ENCODE measurements at regions not wholly inside any gene's neighbourhood (a gene's known extent, or its start where the extent isn't known, plus 50 kb on each side); places are given as distances from the start of the nearest gene placed in this dataset.

DNA sequence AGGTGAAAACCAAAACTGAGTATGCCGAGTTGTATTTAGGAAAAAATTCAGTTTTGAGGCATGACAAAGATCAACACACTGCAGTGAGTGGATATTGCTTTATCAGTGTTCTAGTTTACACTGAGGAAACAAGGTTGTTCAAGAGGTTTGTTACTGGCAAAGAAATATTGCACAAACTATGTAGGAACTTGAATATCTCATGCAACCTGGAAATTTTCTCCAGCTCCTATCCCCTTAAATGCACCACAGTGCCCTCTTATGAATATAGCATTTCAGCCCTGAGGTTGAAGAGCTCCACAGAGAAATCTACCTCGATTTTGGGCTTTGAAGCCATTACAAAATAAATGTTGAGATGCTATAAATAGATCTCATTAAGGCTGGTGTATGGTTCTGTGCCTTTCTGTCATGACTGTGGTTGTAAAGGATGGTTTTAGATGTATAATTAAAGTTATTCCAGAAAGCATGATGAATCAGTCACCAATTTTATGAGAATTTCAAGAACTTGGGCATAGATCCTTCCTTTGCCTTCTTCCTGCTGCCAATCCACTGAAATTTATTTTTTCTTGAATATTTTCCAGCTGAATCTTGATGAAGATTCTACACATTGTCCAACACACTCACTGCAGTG is 159.3 kb downstream of the SPATA31D1 start:
- TF ChIP-seq, protein P1, sequence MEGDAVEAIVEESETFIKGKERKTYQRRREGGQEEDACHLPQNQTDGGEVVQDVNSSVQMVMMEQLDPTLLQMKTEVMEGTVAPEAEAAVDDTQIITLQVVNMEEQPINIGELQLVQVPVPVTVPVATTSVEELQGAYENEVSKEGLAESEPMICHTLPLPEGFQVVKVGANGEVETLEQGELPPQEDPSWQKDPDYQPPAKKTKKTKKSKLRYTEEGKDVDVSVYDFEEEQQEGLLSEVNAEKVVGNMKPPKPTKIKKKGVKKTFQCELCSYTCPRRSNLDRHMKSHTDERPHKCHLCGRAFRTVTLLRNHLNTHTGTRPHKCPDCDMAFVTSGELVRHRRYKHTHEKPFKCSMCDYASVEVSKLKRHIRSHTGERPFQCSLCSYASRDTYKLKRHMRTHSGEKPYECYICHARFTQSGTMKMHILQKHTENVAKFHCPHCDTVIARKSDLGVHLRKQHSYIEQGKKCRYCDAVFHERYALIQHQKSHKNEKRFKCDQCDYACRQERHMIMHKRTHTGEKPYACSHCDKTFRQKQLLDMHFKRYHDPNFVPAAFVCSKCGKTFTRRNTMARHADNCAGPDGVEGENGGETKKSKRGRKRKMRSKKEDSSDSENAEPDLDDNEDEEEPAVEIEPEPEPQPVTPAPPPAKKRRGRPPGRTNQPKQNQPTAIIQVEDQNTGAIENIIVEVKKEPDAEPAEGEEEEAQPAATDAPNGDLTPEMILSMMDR (IDR thresholded peaks at IDR 0.05 in 2 of 3, conservative IDR thresholded peaks at IDR 0.05 in 1 of 3; ENCODE audit: insufficient read depth in 2 of 3, low read depth in 1 of 3, low read length in 3 of 3) = no peak
- TF ChIP-seq PTTG1 (tag; IDR thresholded peaks at IDR 0.05; ENCODE audit: low read depth) (no peak), ELF4 (CRISPR knock-in tag; IDR thresholded peaks at IDR 0.05) (no peak), HDAC6 (IDR thresholded peaks at IDR 0.05; ENCODE audit: low read depth, low read length) (no peak), RB1 (IDR thresholded peaks at IDR 0.05; ENCODE audit: low read depth) (no peak), ZNF324 (CRISPR knock-in tag; IDR thresholded peaks at IDR 0.05) (no peak), TEAD4 (IDR thresholded peaks at IDR 0.05; ENCODE audit: low read length) (no peak), TEAD4 (CRISPR knock-in tag; IDR thresholded peaks at IDR 0.05; ENCODE audit: borderline replicate concordance) (no peak), NCOA1 (IDR thresholded peaks at IDR 0.05; ENCODE audit: low read depth) (no peak), CREB1 (IDR thresholded peaks at IDR 0.05) (no peak), CREB1 (CRISPR knock-in tag; IDR thresholded peaks at IDR 0.05) (no peak), TCF7L2 (IDR thresholded peaks at IDR 0.05; ENCODE audit: low read depth, low read length) (no peak)
- TF ChIP-seq, protein P2, sequence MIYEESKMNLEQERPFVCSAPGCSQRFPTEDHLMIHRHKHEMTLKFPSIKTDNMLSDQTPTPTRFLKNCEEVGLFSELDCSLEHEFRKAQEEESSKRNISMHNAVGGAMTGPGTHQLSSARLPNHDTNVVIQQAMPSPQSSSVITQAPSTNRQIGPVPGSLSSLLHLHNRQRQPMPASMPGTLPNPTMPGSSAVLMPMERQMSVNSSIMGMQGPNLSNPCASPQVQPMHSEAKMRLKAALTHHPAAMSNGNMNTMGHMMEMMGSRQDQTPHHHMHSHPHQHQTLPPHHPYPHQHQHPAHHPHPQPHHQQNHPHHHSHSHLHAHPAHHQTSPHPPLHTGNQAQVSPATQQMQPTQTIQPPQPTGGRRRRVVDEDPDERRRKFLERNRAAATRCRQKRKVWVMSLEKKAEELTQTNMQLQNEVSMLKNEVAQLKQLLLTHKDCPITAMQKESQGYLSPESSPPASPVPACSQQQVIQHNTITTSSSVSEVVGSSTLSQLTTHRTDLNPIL (CRISPR knock-in tag; IDR thresholded peaks at IDR 0.05) = no peak
- TF ChIP-seq, protein P3, sequence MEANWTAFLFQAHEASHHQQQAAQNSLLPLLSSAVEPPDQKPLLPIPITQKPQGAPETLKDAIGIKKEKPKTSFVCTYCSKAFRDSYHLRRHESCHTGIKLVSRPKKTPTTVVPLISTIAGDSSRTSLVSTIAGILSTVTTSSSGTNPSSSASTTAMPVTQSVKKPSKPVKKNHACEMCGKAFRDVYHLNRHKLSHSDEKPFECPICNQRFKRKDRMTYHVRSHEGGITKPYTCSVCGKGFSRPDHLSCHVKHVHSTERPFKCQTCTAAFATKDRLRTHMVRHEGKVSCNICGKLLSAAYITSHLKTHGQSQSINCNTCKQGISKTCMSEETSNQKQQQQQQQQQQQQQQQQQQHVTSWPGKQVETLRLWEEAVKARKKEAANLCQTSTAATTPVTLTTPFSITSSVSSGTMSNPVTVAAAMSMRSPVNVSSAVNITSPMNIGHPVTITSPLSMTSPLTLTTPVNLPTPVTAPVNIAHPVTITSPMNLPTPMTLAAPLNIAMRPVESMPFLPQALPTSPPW (CRISPR knock-in tag; IDR thresholded peaks at IDR 0.05) = no peak

Measured in K562 (cell line).